NCI-H146 treated with DMSO at 0.1 percent for 48 hours (cell line): ENCODE measurements at regions not wholly inside any gene's neighbourhood (a gene's known extent, or its start where the extent isn't known, plus 50 kb on each side); places are given as distances from the start of the nearest gene placed in this dataset.
"Not testable (repeated sequence)": the region's sequence is repeated elsewhere in the genome, so short reads cannot be mapped to it uniquely, and the experiment has no call there.

ENCODE experiments used
- DNase-seq: peaks from one replicate; lab custom pipeline; 2025; ENCODE audit not compliant: unreplicated experiment; lab: John Stamatoyannopoulos, UW

DNA sequence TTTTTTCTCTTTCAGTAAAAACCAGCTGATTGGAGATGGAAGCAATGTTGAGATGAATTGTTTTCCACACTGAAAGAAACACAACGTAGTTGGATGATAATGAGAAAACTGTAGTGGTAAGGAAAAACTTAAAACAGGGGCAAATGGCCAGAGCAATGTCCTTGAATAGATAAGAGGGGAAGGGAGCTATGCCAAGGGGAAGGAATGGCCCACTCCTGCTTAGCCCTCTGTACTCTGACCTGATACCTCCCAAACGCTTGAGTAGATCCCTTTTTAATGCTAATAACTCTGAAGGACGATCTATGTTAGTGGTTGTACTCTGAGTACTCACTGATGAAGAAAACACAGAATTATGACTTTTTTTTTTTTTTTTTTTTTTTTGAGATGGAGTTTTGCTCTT lies 114.7 kb upstream of the DAB2 start:
- DNase-seq: no peak

DNA sequence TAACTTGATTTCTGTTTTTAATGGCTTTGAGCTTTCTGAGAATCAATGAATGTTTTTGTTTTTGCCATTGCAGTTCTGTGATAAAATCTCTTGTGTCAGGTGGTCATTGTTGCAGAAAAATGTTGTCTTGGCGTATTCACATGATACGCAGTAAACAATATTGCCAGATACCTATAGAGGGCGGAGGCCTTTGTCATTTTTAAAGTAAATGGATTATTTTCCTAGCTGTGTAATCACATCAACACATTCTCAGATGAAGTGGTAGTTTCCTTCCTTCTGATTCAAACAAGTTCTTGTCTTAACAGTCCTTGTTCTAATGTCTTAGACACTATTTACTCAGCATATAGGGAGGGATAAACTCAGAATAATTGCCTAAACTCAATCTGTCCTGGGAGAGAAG lies 109.9 kb upstream of the DAB2 start:
- DNase-seq: no peak

GRCh38 chr5:39533749-39534148 lies 109.0 kb upstream of the DAB2 start:
- DNase-seq: no peak

GRCh38 chr5:39532511-39532910 lies 107.7 kb upstream of the DAB2 start:
- DNase-seq: no peak

DNA sequence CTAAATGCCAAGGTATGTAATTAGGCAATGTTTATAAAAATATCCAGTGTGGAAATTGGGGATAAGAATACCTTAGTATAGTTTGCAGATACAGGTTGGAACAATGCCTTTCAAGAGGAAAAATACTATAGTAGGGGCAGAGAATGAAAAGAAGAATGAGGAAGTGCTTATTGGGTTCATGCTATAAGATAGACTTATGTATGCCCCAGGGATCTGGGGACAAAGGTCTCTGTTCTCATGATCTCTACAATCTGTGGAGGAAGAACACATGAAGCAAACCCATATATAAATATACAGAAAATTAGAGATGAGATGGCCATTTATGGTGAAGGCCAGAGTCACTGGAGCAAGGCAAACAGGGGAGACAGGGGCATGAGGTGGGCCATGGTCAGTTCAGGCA lies 106.5 kb upstream of the DAB2 start:
- DNase-seq: no peak

DNA sequence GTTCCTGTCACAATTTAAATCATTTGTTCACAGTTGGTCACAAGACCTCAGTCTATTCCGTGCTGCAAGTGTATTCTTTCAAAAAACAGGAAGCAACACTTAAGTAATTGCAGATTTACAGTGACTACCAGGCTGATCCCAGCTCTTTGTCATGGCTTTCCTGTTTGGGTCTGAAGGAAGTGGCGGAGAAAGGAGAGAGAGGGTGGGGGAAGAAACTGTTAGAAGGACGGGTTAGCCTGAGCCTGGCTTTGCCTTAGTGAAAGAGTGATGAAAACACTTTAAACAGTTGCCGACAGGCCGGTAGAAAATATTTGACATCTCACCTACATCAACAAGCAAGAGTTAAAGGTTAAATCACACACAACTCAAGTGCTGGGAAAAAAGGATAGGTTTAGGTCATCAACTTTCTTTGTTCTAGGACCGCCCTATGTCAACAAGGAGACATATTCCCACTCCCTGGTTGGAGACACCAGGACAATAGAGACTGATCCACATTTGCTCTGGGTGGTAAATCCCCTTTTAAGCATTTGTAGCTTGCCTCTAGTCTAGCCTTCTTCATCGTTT lies 102.2 kb upstream of the DAB2 start:
- no peak for DNase-seq

DNA sequence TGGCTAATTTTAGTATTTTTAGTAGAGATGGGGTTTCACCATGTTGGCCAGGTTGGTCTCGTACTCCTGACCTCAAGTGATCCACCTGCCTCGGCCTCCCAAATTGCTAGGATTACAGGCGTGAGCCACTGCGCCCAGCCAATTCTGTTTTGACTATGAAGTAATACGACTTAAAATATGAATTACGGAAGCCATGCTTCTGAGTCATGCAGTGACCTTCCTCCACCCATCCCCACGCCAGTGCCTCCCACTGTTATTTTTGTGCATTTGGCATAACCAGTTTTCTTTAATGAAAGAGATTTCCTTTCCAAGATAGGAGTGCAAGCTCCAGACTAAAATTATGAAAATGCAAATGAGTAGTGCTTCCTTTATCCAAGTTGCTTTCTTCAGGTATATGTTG lies 101.0 kb upstream of the DAB2 start:
- not testable (repeated sequence) for DNase-seq

- no peak for DNase-seq
Measured at GRCh38 chr5:39525271-39525670, 100.5 kb upstream of the DAB2 start.

DNA sequence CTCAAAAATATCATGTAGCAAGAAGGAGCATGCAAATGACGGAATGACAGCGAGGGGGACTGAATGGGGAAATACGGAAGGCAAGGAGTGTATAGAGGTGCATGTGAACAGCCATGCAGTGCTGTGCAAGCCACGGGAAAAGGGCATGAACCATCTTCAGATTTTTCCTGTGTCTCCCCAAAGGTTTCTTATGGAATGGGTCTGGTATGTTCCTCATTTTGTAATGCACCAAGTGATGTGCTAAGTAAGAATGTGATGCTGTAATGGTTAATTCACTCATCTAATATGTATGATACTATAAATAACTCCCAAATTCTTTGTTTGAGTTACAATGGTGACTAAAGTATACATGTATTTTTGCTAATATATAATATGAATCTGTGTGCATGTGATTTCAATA lies 99.0 kb upstream of the DAB2 start:
- no peak for DNase-seq

DNA sequence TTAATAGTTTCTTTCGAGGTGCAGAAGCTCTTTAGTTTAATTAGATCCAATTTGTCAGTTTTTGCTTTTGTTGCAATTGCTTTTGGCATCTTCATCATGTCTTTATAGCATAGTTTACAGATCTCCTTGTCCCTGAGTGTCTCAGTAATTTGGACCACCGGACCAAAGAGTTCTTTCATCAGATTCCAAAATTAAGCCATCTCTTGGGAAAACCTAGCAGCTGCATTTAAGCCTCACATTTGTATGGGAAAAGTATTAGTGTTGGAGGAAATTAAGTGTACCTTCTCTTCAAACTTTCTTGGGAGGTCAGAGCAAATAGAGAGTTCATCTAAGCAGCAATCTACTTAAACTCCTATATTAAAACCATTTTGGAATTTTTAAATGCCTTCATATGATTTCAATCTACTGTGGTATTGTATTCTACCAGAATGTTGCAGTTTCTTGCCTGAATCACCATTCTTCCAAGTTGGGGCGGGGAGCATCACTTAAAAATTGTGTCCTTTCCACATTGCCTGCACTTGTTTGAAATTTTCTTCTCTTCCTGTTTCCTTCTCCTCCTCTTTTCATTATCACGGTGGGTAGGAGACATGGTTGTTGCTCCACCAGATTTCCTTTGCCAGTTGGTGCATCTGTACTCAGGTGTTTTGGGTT lies 97.3 kb upstream of the DAB2 start:
- DNase-seq: no peak

DNA sequence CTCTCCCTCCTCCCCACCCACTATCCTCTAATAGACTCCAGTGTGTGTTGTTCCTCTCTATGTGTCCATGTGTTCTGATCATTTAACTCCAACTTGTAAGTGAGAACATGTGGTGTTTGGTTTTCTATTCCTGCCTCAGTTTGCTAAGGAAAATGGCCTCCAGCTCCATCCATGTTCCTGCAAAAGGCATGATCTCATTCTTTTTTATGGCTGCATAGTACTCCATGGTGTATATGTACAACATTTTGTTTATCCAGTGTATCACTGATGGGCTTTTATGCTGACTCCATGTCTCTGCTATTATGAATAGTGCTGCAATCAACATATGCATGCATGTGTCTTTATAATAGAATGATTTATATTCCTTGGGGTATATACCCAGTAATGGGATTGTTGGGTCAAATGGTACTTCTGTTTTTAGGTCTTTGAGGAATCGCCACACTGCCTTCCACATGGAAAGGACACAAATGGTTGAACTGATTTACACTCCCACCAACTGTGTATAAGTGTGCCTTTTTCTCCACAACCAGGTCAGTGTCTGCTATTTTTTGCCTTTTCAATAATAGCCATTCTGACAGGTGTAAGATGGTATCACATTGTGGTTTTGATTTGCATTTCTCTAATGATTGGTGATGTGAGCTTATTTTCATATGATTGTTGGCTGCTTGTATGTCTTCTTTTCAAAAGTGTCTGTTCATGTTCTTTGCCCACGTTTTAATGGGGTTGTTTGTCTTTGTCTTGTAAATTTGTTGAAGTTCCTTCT lies 96.5 kb upstream of the DAB2 start:
- no peak for DNase-seq

DNA sequence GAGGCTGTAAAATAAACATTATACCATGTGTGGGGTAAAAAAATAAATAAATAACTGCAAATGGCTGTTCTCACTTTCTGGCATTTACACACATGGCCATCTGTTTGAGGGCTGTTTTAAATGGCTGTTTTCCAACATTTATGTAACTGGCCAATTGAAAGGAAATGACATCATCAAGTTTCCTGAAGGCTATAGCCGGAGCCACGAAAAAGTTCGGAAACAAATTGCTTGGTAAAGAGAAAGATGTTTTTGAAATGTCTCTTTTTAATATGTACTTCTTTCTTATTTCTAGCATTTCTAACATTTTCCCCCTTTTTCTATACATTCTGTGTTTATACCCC lies 95.4 kb upstream of the DAB2 start:
- no peak for DNase-seq

DNA sequence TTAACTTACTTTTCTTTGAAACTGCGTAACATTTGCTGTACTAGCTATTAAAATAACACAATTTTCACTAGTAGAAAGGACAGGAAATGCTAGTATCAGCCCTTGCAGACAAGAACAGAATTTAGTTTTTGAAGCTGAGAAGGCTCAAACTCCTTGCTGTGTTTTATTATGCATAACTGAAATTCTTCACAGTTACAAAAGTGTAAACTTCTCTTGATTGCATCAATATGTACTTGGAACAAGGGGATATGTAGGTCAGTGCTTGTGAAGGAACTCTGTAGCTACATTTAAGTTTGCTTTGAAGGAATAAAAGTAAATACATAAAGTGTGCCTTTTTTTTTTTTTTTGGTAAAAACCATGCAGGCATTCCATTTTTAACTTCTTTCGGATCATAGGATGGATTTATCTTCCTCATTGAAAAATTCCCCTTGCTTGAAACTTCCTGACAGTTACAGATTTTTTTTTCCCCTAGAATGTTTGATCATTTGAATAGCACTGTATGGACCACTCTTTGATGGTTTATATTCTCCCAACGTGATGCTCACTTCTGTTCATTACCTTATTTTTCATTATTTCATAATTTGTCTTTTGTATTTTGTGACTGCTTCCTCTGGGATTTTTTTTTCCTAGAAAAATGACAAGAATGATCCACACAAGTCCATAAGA lies 94.9 kb upstream of the DAB2 start:
- no peak for DNase-seq

GRCh38 chr5:39519079-39519478 lies 94.3 kb upstream of the DAB2 start:
- no peak for DNase-seq

DNA sequence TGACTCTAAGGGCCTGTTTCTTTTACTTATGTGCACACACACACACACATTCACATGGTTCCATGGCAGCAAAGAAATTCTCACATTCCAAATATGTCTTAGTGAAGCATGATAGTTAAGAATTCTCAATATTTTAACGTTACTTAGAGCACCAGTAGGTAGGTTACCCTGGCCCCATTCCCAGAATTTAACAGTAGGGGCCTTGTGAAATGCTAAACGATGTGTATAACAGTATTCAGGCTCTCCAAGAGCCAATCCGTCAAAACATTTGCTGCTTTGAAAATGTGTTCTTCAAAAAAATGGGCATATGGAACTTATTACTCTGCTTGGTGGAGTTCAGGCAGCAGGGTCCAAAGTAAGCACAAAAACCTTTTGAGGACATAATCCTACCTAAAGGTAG lies 93.7 kb upstream of the DAB2 start:
- DNase-seq: no peak

DNA sequence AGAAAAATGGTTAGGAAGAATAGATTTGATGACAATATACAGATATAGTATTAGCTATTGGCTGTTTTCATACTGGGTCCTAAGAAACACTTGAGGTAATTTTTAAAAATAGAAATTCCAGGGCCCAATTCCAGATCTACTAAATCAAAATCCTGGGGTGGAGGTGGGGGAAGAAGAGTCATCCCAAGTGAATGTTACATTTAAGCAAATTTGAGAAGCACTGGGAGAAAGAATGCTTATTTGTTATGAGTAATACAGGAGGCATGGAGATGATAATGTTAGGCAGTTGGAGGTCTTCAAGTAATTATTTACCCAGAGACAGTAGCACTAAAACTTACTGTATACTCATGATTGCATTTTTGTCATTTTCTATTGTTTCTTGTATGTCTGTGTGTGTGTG lies 93.0 kb upstream of the DAB2 start:
- no peak for DNase-seq

- DNase-seq: no peak
Measured at GRCh38 chr5:39515881-39516280, 91.1 kb upstream of the DAB2 start.

DNA sequence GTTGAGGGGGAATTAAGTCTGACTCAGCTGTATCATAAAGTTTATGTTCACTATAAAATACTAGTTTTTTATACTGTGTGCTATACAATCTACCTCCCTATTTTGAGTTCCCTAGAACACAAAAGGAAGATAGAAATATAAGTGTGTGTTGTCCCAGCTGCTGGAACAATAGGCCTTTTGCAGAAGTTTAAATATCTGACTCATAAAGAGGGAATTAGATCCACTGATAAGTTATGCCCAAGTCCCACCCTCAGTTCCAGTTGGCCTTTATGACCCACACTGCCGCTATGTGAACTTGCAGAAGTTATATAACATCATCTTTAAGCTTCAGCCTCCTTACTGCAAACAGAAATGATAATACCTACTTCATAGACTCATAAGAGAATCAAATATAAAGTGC lies 88.5 kb upstream of the DAB2 start:
- DNase-seq: no peak

DNA sequence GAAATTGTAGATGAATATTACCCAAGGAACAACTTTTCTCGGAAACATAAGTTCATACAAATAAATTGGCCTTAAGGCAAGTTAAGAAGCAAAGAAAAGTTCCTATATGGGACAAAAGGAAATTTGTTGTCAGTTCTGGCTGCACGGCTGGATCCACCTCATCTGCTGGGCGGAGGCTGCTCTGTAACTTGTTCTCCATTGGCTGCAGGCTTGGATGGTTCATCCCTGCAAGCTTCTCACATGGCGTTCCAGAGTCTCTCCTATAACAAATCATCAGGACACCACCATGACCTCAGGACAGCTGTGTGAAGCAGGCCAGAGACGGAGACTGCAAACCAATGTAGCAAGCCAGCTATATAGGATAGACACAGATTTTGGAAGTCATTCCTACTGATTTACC lies 81.4 kb upstream of the DAB2 start:
- no peak for DNase-seq

- DNase-seq: no peak
Measured at GRCh38 chr5:39505791-39506190, 81.0 kb upstream of the DAB2 start.

DNA sequence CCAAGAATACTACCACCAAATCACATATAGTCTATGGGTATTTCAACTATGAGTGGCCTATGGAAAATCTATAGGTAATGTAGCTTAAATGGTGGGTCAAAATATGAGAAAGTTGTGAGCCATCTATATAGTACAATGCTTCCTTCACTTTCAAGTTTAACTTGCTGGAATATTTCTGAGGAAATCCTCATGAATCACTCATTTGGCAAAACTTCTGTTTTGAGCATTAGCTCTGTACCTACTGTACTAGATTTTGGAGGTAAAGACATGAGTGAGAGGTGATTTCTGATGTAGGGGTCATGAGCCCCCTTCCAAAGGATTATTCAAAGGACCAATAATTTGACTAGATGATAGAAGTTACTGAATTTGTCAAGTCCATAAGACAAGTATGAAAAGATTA lies 80.6 kb upstream of the DAB2 start:
- DNase-seq: no peak

DNA sequence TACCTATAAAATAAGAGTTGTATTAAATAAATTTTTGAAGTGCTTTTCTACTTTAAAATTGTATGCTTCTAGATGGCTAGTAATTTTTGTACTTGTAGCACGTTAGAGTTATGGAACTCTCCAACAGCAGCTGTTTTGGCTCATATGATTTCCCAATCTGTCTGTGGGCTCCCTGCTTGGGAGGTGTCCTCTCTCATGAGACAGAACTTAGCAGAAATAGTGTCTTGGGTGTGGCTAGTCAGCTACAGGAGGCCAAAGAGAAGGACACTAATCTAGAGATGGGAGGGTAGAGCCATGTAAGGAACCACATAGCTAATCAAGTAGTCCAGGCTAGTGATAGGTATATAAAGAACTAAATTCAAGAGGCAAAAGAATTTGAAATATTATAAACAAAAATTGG lies 78.4 kb upstream of the DAB2 start:
- no peak for DNase-seq
